GM19240 (cell line): ENCODE measurements at regions not wholly inside any gene's neighbourhood (a gene's known extent, or its start where the extent isn't known, plus 50 kb on each side); places are given as distances from the start of the nearest gene placed in this dataset.

ENCODE experiments used
- DNase-seq: peaks from one replicate; pipeline ENCODE4 v3.0.0; 2011; ENCODE audit warnings: low spot score; ENCODE audit not compliant: insufficient read length

GRCh38 chr2:11989354-11989703, 242.9 kb downstream of the LPIN1 start:
- no peak for DNase-seq

GRCh38 chr2:11990576-11990975, 244.1 kb downstream of the LPIN1 start:
- DNase-seq, result no peak

GRCh38 chr2:11993749-11994148, 247.3 kb downstream of the LPIN1 start:
- DNase-seq, result no peak

- DNase-seq, result no peak
Measured at GRCh38 chr2:11995456-11995855, 249.0 kb downstream of the LPIN1 start.

GRCh38 chr2:11996618-11997017, 250.2 kb downstream of the LPIN1 start:
- no peak for DNase-seq

GRCh38 chr2:11997142-11997541, 250.7 kb downstream of the LPIN1 start:
- no peak for DNase-seq

- no peak for DNase-seq
Measured at GRCh38 chr2:11998218-11998617, 251.8 kb downstream of the LPIN1 start.

- no peak for DNase-seq
Measured at GRCh38 chr2:11998626-11999378, 252.4 kb downstream of the LPIN1 start.

- DNase-seq, result no peak
Measured at GRCh38 chr2:12001621-12002020, 255.2 kb downstream of the LPIN1 start.

- no peak for DNase-seq
Measured at GRCh38 chr2:12002215-12002614, 255.8 kb downstream of the LPIN1 start.

GRCh38 chr2:12004713-12005112, 258.3 kb downstream of the LPIN1 start:
- no peak for DNase-seq

- peak; percentile 27 for DNase-seq
Measured at GRCh38 chr2:12005886-12006681, 259.7 kb downstream of the LPIN1 start.

- no peak for DNase-seq
Measured at GRCh38 chr2:12006850-12007249, 260.4 kb downstream of the LPIN1 start.

- DNase-seq, result no peak
Measured at GRCh38 chr2:12007282-12007681, 260.9 kb downstream of the LPIN1 start.

- peak; percentile 28 for DNase-seq
Measured at GRCh38 chr2:12008425-12009061, 262.1 kb downstream of the LPIN1 start.

- DNase-seq, result no peak
Measured at GRCh38 chr2:12009323-12009905, 263.0 kb downstream of the LPIN1 start.

GRCh38 chr2:12010059-12010458, 263.6 kb downstream of the LPIN1 start:
- DNase-seq, result no peak

- DNase-seq, result no peak
Measured at GRCh38 chr2:12010779-12011178, 264.3 kb downstream of the LPIN1 start.

GRCh38 chr2:12014088-12014960, 267.9 kb downstream of the LPIN1 start:
- DNase-seq, result no peak

- DNase-seq, result no peak
Measured at GRCh38 chr2:12017499-12018157, 271.2 kb downstream of the LPIN1 start.
